Inflammatory macrophage treated with lipopolysaccharide for 1 hour (primary cell): ENCODE measurements at regions not wholly inside any gene's neighbourhood (a gene's known extent, or its start where the extent isn't known, plus 50 kb on each side); places are given as distances from the start of the nearest gene placed in this dataset.
A peak's percentile ranks its signal among the peaks of the same experiment; 100 is the strongest.
"Not testable (repeated sequence)": the region's sequence is repeated elsewhere in the genome, so short reads cannot be mapped to it uniquely, and the experiment has no call there.

Source experiments
- DNase-seq, 2 donors: peaks; one replicate each; pipeline ENCODE4 v3.0.0-alpha.2; 2020 to 2022

- not testable (repeated sequence) for DNase-seq
Measured at GRCh38 chr6:86872810-86873209, 64.5 kb upstream of the HTR1E start.

GRCh38 chr6:86871681-86872080 lies 65.6 kb upstream of the HTR1E start:
- DNase-seq, result no peak

GRCh38 chr6:86869500-86869899 lies 67.8 kb upstream of the HTR1E start:
- no peak for DNase-seq

GRCh38 chr6:86859513-86859912 lies 77.8 kb upstream of the HTR1E start:
- DNase-seq, result no peak

GRCh38 chr6:86858970-86859369 lies 78.4 kb upstream of the HTR1E start:
- no peak for DNase-seq

GRCh38 chr6:86857783-86858182 lies 79.5 kb upstream of the HTR1E start:
- DNase-seq, result no peak

- peak; percentile 15 to 52 for DNase-seq
Measured at GRCh38 chr6:86856937-86857563, 80.3 kb upstream of the HTR1E start.

- DNase-seq, result no peak
Measured at GRCh38 chr6:86856379-86856778, 80.9 kb upstream of the HTR1E start.

- DNase-seq, result no peak
Measured at GRCh38 chr6:86848986-86849385, 88.3 kb upstream of the HTR1E start.

GRCh38 chr6:86832686-86833085 lies 104.6 kb upstream of the HTR1E start:
- no peak for DNase-seq

- DNase-seq, result no peak
Measured at GRCh38 chr6:86825436-86825835, 111.9 kb upstream of the HTR1E start.

- no peak for DNase-seq
Measured at GRCh38 chr6:86822747-86823146, 114.6 kb upstream of the HTR1E start.

GRCh38 chr6:86820750-86821149 lies 116.6 kb upstream of the HTR1E start:
- DNase-seq, result no peak

GRCh38 chr6:86793649-86794048 lies 143.7 kb upstream of the HTR1E start:
- no peak for DNase-seq

- no peak for DNase-seq
Measured at GRCh38 chr6:86791476-86791875, 145.9 kb upstream of the HTR1E start.

GRCh38 chr6:86789779-86790411 lies 147.4 kb upstream of the HTR1E start:
- no peak for DNase-seq

- DNase-seq, result no peak
Measured at GRCh38 chr6:86782328-86782727, 155.0 kb upstream of the HTR1E start.

GRCh38 chr6:86780923-86781322 lies 156.4 kb upstream of the HTR1E start:
- DNase-seq, result no peak

- DNase-seq, result no peak
Measured at GRCh38 chr6:86775893-86776292, 161.4 kb upstream of the HTR1E start.

- no peak for DNase-seq
Measured at GRCh38 chr6:86765211-86765610, 172.1 kb upstream of the HTR1E start.

- not testable (repeated sequence) for DNase-seq
Measured at GRCh38 chr6:86759953-86760352, 177.4 kb upstream of the HTR1E start.

GRCh38 chr6:86756640-86757229 lies 180.6 kb upstream of the HTR1E start:
- no peak for DNase-seq

- DNase-seq, result no peak
Measured at GRCh38 chr6:86744048-86744447, 193.3 kb upstream of the HTR1E start.

- no peak for DNase-seq
Measured at GRCh38 chr6:86738078-86738477, 199.2 kb upstream of the HTR1E start.

- DNase-seq, result not testable (repeated sequence)
Measured at GRCh38 chr6:86731631-86732030, 205.7 kb upstream of the HTR1E start.
